ENCODE measurements at regions not wholly inside any gene's neighbourhood (a gene's known extent, or its start where the extent isn't known, plus 50 kb on each side); places are given as distances from the start of the nearest gene placed in this dataset.

DNA sequence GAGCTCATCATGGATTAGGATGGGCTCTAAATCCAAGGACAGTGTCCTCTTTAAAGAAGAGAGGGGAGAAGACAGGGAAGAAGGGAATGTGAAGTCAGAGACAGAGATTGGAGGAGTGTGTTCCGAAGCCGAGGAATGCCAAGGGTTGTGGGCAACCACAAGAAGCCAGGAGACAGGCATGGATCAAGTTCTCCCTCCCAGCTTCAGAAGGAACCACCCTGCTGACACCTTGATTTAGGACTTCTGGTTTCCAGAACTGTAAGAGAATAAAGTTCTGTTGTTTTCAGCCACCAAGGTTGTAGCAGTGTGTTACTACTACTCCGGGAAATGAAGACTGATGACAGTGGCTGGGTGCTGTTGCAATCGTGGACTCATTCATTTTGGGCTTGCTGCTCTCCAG, 120.1 kb downstream of the RPS12 start:
- TF ChIP-seq, protein P1, sequence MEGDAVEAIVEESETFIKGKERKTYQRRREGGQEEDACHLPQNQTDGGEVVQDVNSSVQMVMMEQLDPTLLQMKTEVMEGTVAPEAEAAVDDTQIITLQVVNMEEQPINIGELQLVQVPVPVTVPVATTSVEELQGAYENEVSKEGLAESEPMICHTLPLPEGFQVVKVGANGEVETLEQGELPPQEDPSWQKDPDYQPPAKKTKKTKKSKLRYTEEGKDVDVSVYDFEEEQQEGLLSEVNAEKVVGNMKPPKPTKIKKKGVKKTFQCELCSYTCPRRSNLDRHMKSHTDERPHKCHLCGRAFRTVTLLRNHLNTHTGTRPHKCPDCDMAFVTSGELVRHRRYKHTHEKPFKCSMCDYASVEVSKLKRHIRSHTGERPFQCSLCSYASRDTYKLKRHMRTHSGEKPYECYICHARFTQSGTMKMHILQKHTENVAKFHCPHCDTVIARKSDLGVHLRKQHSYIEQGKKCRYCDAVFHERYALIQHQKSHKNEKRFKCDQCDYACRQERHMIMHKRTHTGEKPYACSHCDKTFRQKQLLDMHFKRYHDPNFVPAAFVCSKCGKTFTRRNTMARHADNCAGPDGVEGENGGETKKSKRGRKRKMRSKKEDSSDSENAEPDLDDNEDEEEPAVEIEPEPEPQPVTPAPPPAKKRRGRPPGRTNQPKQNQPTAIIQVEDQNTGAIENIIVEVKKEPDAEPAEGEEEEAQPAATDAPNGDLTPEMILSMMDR (IDR thresholded peaks at IDR 0.05) = no peak
- no peak for TF ChIP-seq POLR2A (IDR thresholded peaks at IDR 0.05)
